Activated CD8-positive, alpha-beta T cell treated with anti-CD3 and anti-CD28 coated beads for 36 hours (primary cell): ENCODE measurements at regions not wholly inside any gene's neighbourhood (a gene's known extent, or its start where the extent isn't known, plus 50 kb on each side); places are given as distances from the start of the nearest gene placed in this dataset.

ENCODE experiments used
- ATAC-seq: fragments of 200-7000 bp; cut with Tn5 transposase; one replicate; pipeline ENCODE4 v1.10.0; 2021; ENCODE audit warnings: mild to moderate bottlenecking, moderate library complexity
- CTCF ChIA-PET: fragments of 350-600 bp; sonication (Branson Sonifier 250); formaldehyde crosslinking; loops from one replicate; lab custom pipeline; 2021; ENCODE audit warnings: antibody characterized with exemption; lab: Charles Lee
- POLR2A ChIA-PET: fragments of 350-600 bp; sonication (Branson Sonifier 250); formaldehyde crosslinking; loops from one replicate; lab custom pipeline; 2021; ENCODE audit warnings: antibody characterized with exemption; lab: Charles Lee
- DNase-seq: peaks from one replicate; pipeline ENCODE4 v3.0.0-alpha.2; 2020
- H3K27ac Mint-ChIP-seq: one replicate; pipeline ENCODE4 v1.8.0; 2021; ENCODE audit warnings: mild to moderate bottlenecking, mixed read lengths
- H3K27me3 Mint-ChIP-seq: one replicate; pipeline ENCODE4 v1.8.0; 2021; ENCODE audit warnings: mixed read lengths
- H3K36me3 Mint-ChIP-seq: one replicate; pipeline ENCODE4 v1.8.0; 2021; ENCODE audit warnings: low read depth, mixed read lengths
- H3K4me1 Mint-ChIP-seq: one replicate; pipeline ENCODE4 v1.8.0; 2021; ENCODE audit warnings: low read depth, mixed read lengths
- H3K4me3 Mint-ChIP-seq: one replicate; pipeline ENCODE4 v1.8.0; 2021; ENCODE audit warnings: mild to moderate bottlenecking, moderate library complexity, mixed read lengths
- H3K9me3 Mint-ChIP-seq: one replicate; pipeline ENCODE4 v1.8.0; 2021; ENCODE audit warnings: mixed read lengths
- CTCF ChIP-seq: fragments of 200-600 bp; IDR thresholded peaks from one replicate; pipeline ENCODE4 v1.8.0; 2022; ENCODE audit warnings: antibody characterized with exemption, mild to moderate bottlenecking
- intact Hi-C: fragments of 100-400 bp; cut with micrococcal nuclease; formaldehyde crosslinking; loops from one replicate; pipeline ENCODE4 v1.10.0; 2022

- peaks cover 2% of the 10 kb centered on the region for H3K9me3 Mint-ChIP-seq
- CTCF ChIA-PET, result no interaction called here
- no peak for TF ChIP-seq CTCF
Measured at GRCh38 chr9:104245925-104246324, 151.8 kb downstream of the SMC2 start.

DNA sequence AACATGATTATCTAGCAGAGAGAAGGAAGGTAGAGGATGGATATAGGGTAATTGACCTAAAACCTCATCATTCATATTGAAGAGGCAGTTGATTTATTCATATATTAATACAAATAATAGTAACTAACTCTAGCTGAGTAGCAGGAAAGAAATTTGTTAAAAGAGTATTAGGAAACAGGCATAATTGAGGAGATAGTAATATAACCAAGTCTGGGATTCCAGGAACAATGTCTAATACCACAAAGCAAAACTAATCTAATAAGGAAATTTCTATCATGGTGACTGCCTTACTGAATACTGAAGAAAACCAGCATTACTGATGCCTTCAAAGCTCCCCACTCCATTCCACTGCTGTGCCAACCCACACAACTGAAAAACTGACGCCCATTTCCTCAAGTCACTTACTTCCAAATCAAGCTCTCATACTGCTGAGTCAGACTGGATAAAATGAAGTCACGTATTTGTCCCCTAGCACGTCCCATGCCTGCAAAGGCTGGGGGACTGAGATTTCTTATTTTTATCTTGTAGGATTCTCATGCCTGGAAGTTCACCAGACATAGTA, 153.9 kb downstream of the SMC2 start:
- H3K36me3 Mint-ChIP-seq, result no peaks in the 10 kb centered on the region
- intact Hi-C loops, result no loop called here
- no peaks in the 10 kb centered on the region for H3K27me3 Mint-ChIP-seq
- ChIA-PET CTCF (interaction anchor here (1.5 kb wide), 1 partner anchor 11 kb away, joined by 3 read pairs; no protein-coding TSS in a partner anchor), POLR2A (no interaction called here)
- TF ChIP-seq CTCF, result no peak
- no peak for DNase-seq
- peaks cover 9% of the 10 kb centered on the region for H3K9me3 Mint-ChIP-seq
- no peaks in the 10 kb centered on the region for H3K4me1 Mint-ChIP-seq
- no peak for ATAC-seq
- no peak overlapping the region for H3K4me3 Mint-ChIP-seq
- H3K27ac Mint-ChIP-seq, result no peak overlapping the region

More at GRCh38 chr9:104245925-104246324, 151.8 kb downstream of the SMC2 start:
- Mint-ChIP-seq H3K27me3 (no peaks in the 10 kb centered on the region), H3K36me3 (no peaks in the 10 kb centered on the region), H3K4me1 (no peaks in the 10 kb centered on the region), H3K4me3 (no peak overlapping the region), H3K27ac (no peak overlapping the region)
- POLR2A ChIA-PET, result no interaction called here
- intact Hi-C loops, result no loop called here
- DNase-seq (no peak), ATAC-seq (no peak)

DNA sequence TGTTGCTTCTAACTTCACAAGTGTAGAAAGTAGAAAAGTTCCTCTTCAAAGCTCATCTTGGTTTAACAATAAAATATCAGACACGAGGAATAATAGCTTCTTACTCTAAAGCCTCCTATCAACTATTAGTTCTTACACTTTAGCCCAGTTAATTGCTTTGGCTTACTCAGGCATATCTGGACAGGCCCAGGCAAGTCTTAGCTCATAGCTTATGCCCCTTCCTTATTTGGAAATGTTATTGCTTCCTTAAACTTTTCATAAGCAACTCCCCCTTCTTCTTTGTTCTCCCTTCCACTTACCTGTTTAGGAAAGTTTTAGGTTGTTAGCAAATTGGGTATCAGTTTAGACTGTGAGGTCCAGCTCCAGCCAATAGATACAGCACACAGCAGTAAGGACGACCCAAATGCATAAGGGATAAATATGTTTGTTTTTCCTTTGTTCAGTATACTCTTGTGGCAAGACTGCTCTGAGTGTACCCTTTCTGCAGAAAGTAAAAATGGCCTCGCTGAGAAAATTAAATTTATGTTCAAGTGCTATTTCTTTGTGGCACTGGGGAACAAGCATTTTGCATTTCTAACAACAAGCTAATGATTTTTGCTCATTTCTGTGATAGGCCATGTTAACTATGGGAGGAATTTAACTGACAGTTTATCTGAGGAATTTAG, 162.1 kb downstream of the SMC2 start:
- H3K4me1 Mint-ChIP-seq, result no peaks in the 10 kb centered on the region
- no peak for ATAC-seq
- ChIA-PET POLR2A (no interaction called here), CTCF (no interaction called here)
- H3K36me3 Mint-ChIP-seq, result no peaks in the 10 kb centered on the region
- TF ChIP-seq CTCF, result no peak
- peaks cover 8% of the 10 kb centered on the region for H3K9me3 Mint-ChIP-seq
- DNase-seq, result no peak
- H3K4me3 Mint-ChIP-seq, result no peak overlapping the region
- peaks cover 4% of the 10 kb centered on the region for H3K27me3 Mint-ChIP-seq
- intact Hi-C loops, result no loop called here
- no peak overlapping the region for H3K27ac Mint-ChIP-seq

GRCh38 chr9:104256696-104257062, 162.6 kb downstream of the SMC2 start:
- Mint-ChIP-seq H3K9me3 (peaks cover 8% of the 10 kb centered on the region), H3K27ac (no peak overlapping the region), H3K4me3 (no peak overlapping the region), H3K4me1 (no peaks in the 10 kb centered on the region), H3K36me3 (no peaks in the 10 kb centered on the region), H3K27me3 (peaks cover 4% of the 10 kb centered on the region)
- DNase-seq (no peak), ATAC-seq (no peak)
- POLR2A ChIA-PET, result no interaction called here
- intact Hi-C loops, result no loop called here
- no peak for TF ChIP-seq CTCF
- CTCF ChIA-PET, result no interaction called here

DNA sequence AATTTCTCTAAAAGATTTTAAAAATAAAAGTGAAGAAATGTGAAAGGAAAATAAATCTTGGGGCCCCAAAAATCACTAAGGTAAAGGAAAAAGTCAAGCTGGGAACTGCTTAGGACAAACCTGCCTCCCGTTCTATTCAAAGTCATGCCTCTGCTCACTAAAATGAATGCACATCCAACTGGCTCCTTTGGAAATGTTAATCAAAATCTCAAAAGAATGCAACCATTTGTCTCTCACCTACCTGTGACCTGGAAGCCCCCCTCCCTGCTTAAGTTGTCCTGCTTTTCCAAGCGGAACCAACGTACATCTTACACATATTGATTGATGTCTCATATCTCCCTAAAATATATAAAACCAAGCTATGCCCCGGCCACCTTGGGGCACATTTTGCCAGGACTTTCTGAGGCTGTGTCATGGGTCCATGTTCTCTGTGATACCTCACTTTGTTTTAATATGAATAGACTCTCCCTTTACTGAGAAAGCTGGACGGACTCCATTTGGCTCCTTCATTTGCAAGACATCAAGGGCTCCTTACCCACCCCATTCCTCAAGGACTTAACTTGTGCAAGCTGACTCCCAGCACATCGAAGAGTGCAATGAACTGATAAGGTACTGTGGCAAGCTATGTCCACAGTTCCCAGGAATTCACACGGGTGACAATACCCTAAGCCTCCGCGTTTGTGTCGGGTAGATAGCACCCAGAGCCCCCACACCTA, 164.3 kb downstream of the SMC2 start:
- H3K27me3 Mint-ChIP-seq, result peaks cover 4% of the 10 kb centered on the region
- CTCF ChIA-PET, result no interaction called here
- POLR2A ChIA-PET, result no interaction called here
- no peak overlapping the region for H3K27ac Mint-ChIP-seq
- H3K9me3 Mint-ChIP-seq, result peaks cover 2% of the 10 kb centered on the region
- no peak for DNase-seq
- no peak overlapping the region for H3K4me3 Mint-ChIP-seq
- H3K36me3 Mint-ChIP-seq, result no peaks in the 10 kb centered on the region
- no peak for ATAC-seq
- TF ChIP-seq CTCF, result no peak
- intact Hi-C loops, result no loop called here
- no peaks in the 10 kb centered on the region for H3K4me1 Mint-ChIP-seq
